Neuronal stem cell (in vitro differentiated cells): ENCODE measurements at regions not wholly inside any gene's neighbourhood (a gene's known extent, or its start where the extent isn't known, plus 50 kb on each side); places are given as distances from the start of the nearest gene placed in this dataset.

Experiments
- DNase-seq: peaks from one replicate; pipeline ENCODE4 v3.0.0-alpha.2; 2013; ENCODE audit warnings: low spot score
- H2AFZ ChIP-seq: one replicate; pipeline ENCODE4 v1.6.1; 2013; ENCODE audit warnings: mild to moderate bottlenecking, low read length, inconsistent platforms
- H2AK5ac ChIP-seq: 2 replicates; pipeline ENCODE4 v1.6.1; 2013; ENCODE audit warnings: low read depth, mild to moderate bottlenecking, inconsistent platforms, low read length, moderate library complexity, mixed read lengths
- H2BK120ac ChIP-seq: 2 replicates; pipeline ENCODE4 v1.6.1; 2013; ENCODE audit warnings: low read depth, mild to moderate bottlenecking, inconsistent platforms, low read length, moderate library complexity, mixed read lengths
- H2BK12ac ChIP-seq: one replicate; pipeline ENCODE4 v1.6.1; 2013; ENCODE audit warnings: low read length, inconsistent platforms
- H2BK15ac ChIP-seq: 2 replicates; pipeline ENCODE4 v1.6.1; 2013; ENCODE audit warnings: mild to moderate bottlenecking, low read length, inconsistent platforms, mixed read lengths
- H2BK5ac ChIP-seq: one replicate; pipeline ENCODE4 v1.6.1; 2013; ENCODE audit warnings: inconsistent platforms, mild to moderate bottlenecking, low read length, moderate library complexity
- H3K14ac ChIP-seq: one replicate; pipeline ENCODE4 v1.6.1; 2013; ENCODE audit warnings: low read length, inconsistent platforms
- H3K18ac ChIP-seq: 2 replicates; pipeline ENCODE4 v1.6.1; 2013; ENCODE audit warnings: low read length, inconsistent platforms
- H3K23ac ChIP-seq: 2 replicates; pipeline ENCODE4 v1.6.1; 2013; ENCODE audit warnings: low read depth, mild to moderate bottlenecking, mixed read lengths, low read length, inconsistent platforms; ENCODE audit not compliant: poor library complexity
- H3K27ac ChIP-seq: replicated peaks from 3 replicates; pipeline ENCODE4 v1.5.1; 2013; ENCODE audit warnings: low read length, inconsistent platforms
- H3K27me3 ChIP-seq, 3 experiments: 2 replicates each; pipeline ENCODE4 v1.6.1; 2013; ENCODE audit warnings: low read length in 3 of 3, mild to moderate bottlenecking in 2 of 3, inconsistent platforms in 1 of 3, low read depth in 1 of 3, mixed read lengths in 1 of 3, moderate library complexity in 1 of 3; ENCODE audit not compliant: control insufficient read depth in 3 of 3, insufficient read depth in 3 of 3
- H3K36me3 ChIP-seq, 2 donors: replicated peaks in 1 of 2; 2 replicates each; pipeline ENCODE4 v1.6.1; 2013; ENCODE audit warnings: low read length in 2 of 2; ENCODE audit not compliant: control insufficient read depth in 2 of 2, insufficient read depth in 2 of 2
- H3K4ac ChIP-seq: 2 replicates; pipeline ENCODE4 v1.6.1; 2013; ENCODE audit warnings: inconsistent platforms, mild to moderate bottlenecking, low read length, moderate library complexity
- H3K4me1 ChIP-seq, 2 donors: 1 replicate in 1 of 2; 2 replicates in 1 of 2; pipeline ENCODE4 v1.6.1; 2013; ENCODE audit warnings: low read length in 2 of 2, low read depth in 1 of 2; ENCODE audit not compliant: control insufficient read depth in 2 of 2, insufficient read depth in 1 of 2
- H3K4me2 ChIP-seq: one replicate; pipeline ENCODE4 v1.6.1; 2013; ENCODE audit warnings: mild to moderate bottlenecking, low read length, inconsistent platforms; ENCODE audit not compliant: insufficient read depth, poor library complexity, severe bottlenecking
- H3K4me3 ChIP-seq, 2 donors: 2 replicates each; pipeline ENCODE4 v1.5.1; 2013; ENCODE audit warnings: low read length in 2 of 2, mild to moderate bottlenecking in 2 of 2, inconsistent platforms in 1 of 2, moderate library complexity in 1 of 2
- H3K79me1 ChIP-seq: one replicate; pipeline ENCODE4 v1.6.1; 2013; ENCODE audit warnings: low read depth, mild to moderate bottlenecking, inconsistent platforms, low read length, moderate library complexity
- H3K9ac ChIP-seq: one replicate; pipeline ENCODE4 v1.6.1; 2013; ENCODE audit warnings: mild to moderate bottlenecking, low read depth, low read length, inconsistent platforms; ENCODE audit not compliant: poor library complexity
- H3K9me3 ChIP-seq, 2 donors: replicated peaks in 1 of 2; 2 replicates each; pipeline versions ENCODE3 to v1.6.1; 2013; ENCODE audit warnings: low read length in 2 of 2, mild to moderate bottlenecking in 2 of 2, inconsistent platforms in 1 of 2, low read depth in 1 of 2, mixed read lengths in 1 of 2, moderate library complexity in 1 of 2; ENCODE audit not compliant: control insufficient read depth in 2 of 2, insufficient read depth in 1 of 2
- H4K8ac ChIP-seq: one replicate; pipeline ENCODE4 v1.6.1; 2013; ENCODE audit warnings: low read depth, mild to moderate bottlenecking, inconsistent platforms, low read length, moderate library complexity
- H4K91ac ChIP-seq: one replicate; pipeline ENCODE4 v1.6.1; 2013; ENCODE audit warnings: low read length, low read depth, mild to moderate bottlenecking, inconsistent platforms; ENCODE audit not compliant: poor library complexity
- WGBS, 2 donors: extraction: QIAGEN DNeasy Blood & Tissue Kit; methylation state at CpG; one replicate each; pipeline ENCODE4 v1.1.7; 2013; ENCODE audit warnings: missing lambda C conversion rate in 2 of 2, mixed read lengths in 1 of 2; ENCODE audit not compliant: insufficient read length in 2 of 2, insufficient replicate concordance in 1 of 2; ENCODE audit errors: extremely low coverage in 2 of 2; 5-methylcytosine and 5-hydroxymethylcytosine counted together

DNA sequence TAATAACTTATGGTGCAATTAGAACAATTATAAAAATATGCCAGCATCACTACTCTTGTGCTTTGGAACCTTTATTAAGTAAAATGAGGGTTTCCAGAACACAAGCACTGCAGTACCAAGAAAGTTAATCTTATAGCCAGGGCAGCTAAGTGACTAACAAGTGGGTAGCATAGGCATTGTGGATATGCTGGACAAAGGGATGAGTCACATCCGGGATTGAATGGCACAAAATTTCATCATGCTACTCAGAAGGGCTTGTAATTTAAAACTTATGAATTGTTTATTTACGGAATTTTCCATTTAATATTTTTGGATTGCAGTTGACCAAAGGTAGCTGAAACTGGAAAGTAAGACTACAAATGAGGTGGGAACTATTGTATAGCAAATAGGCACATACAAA, 250.6 kb downstream of the C7orf25 start:
- H3K9me3 ChIP-seq, result peaks cover 0 to 10% of the 10 kb centered on the region in 2 donors
- H3K4me3 ChIP-seq, result no peak overlapping the region
- no peak overlapping the region for H3K27ac ChIP-seq
- H3K79me1 ChIP-seq, result no peaks in the 10 kb centered on the region
- no peaks in the 10 kb centered on the region for H3K4me1 ChIP-seq
- H3K14ac ChIP-seq, result no peak overlapping the region
- H2AFZ ChIP-seq, result no peak overlapping the region
- H2BK5ac ChIP-seq, result no peak overlapping the region
- H3K4ac ChIP-seq, result no peak overlapping the region
- H2BK12ac ChIP-seq, result no peak overlapping the region
- no peak overlapping the region for H2BK15ac ChIP-seq
- H3K27me3 ChIP-seq, result no peaks in the 10 kb centered on the region
- no peak overlapping the region for H4K91ac ChIP-seq
- WGBS, 2 donors, result no CpG with 5 or more reads among the region's 2 CpGs
- no peak overlapping the region for H3K9ac ChIP-seq
- H3K36me3 ChIP-seq, result no peaks in the 10 kb centered on the region
- no peak overlapping the region for H3K18ac ChIP-seq
- DNase-seq, result no peak
- no peak overlapping the region for H3K23ac ChIP-seq
- no peak overlapping the region for H2BK120ac ChIP-seq
- H2AK5ac ChIP-seq, result no peak overlapping the region
- no peak overlapping the region for H3K4me2 ChIP-seq
- H4K8ac ChIP-seq, result no peak overlapping the region

DNA sequence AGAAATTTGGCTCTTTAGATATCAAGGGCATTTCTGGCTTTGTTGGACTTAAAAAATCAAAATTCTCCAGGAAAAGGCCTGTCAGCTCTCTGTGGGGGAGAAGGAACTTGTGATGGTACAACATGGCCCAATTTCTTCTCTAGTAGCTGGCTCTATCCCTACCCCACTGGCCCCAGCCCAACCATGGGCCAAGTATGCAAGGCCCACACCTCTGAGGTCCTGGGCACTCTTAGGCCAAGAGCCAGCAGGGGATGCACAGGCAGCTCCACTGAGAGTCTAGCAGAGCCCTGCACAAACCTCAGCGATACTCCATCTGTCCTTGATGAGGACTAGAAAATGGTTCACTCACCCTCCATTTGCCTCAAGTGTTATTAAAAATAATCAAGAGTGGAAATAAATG, 261.2 kb downstream of the C7orf25 start:
- Histone ChIP-seq H4K91ac (no peak overlapping the region), H2BK12ac (no peak overlapping the region), H3K36me3 (no peaks in the 10 kb centered on the region), H3K79me1 (no peaks in the 10 kb centered on the region), H3K18ac (no peak overlapping the region), H3K4me3 (no peak overlapping the region), H2AFZ (no peak overlapping the region), H3K14ac (no peak overlapping the region), H3K9me3 (peaks cover 2 to 5% of the 10 kb centered on the region in 2 donors), H3K27ac (no peak overlapping the region), H3K23ac (no peak overlapping the region), H3K4me1 (peaks cover 0 to 6% of the 10 kb centered on the region in 2 donors), H4K8ac (no peak overlapping the region), H3K9ac (no peak overlapping the region), H2BK5ac (no peak overlapping the region), H3K4ac (no peak overlapping the region), H3K27me3 (no peaks in the 10 kb centered on the region), H2AK5ac (no peak overlapping the region), H3K4me2 (no peak overlapping the region), H2BK15ac (no peak overlapping the region), H2BK120ac (no peak overlapping the region)
- no CpG with 5 or more reads among the region's 1 CpG for WGBS, 2 donors
- no peak for DNase-seq

DNA sequence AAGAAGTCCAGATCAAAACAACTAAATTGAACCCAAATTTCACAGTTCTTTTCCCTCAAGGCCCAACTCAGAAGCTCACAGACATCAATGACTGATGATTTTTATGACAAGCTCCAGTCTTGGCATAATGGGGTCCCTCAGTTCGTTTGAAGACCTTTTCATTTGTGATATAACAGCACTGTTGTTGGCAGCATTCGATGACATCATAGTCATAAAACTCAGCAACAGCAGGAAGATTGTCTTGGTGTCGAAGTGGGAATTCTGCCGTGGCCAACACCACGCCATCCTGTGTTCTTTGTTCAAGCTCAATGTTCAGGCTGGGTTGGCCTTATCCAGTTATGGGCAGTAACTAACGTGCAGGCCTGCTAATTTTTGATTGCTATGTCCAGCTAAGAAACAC, 261.7 kb downstream of the C7orf25 start:
- Histone ChIP-seq H3K79me1 (no peaks in the 10 kb centered on the region), H4K8ac (no peak overlapping the region), H3K4me2 (no peak overlapping the region), H3K27me3 (no peaks in the 10 kb centered on the region), H2BK15ac (no peak overlapping the region), H2AFZ (no peak overlapping the region), H3K36me3 (no peaks in the 10 kb centered on the region), H4K91ac (no peak overlapping the region), H3K27ac (no peak overlapping the region), H2BK12ac (no peak overlapping the region), H3K9ac (no peak overlapping the region), H3K18ac (no peak overlapping the region), H3K4me3 (no peak overlapping the region), H2AK5ac (no peak overlapping the region), H3K14ac (no peak overlapping the region), H2BK120ac (no peak overlapping the region), H3K4me1 (peaks cover 0 to 6% of the 10 kb centered on the region in 2 donors), H2BK5ac (no peak overlapping the region), H3K23ac (no peak overlapping the region), H3K9me3 (peaks cover under 1 to 2% of the 10 kb centered on the region in 2 donors), H3K4ac (no peak overlapping the region)
- WGBS, 2 donors, result no CpG with 5 or more reads among the region's 6 CpGs
- no peak for DNase-seq

DNA sequence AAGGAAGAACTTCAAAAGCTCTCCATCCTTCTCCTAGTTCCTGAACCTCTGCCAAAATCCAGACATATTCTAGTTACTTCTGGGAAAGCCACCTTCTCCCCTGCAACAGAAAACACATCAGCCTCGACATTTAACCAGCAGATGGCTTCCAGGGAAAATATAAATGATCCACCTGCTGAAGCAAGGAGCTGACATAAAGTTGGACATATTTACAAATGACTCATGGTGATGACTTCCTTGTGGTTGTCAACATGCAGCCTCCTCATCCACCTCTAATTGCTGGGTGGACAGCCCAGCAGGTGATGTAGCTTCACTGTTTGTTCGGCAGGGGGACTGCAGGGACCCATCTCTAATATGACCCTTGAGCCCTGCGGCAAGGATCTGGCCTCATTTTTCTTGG, 266.0 kb downstream of the C7orf25 start:
- no peaks in the 10 kb centered on the region for H3K9me3 ChIP-seq
- no peak overlapping the region for H2AK5ac ChIP-seq
- H3K4me2 ChIP-seq, result no peak overlapping the region
- no peak overlapping the region for H2BK15ac ChIP-seq
- H2BK5ac ChIP-seq, result no peak overlapping the region
- DNase-seq, result no peak
- no peak overlapping the region for H2BK12ac ChIP-seq
- no peak overlapping the region for H3K27ac ChIP-seq
- no peak overlapping the region for H3K9ac ChIP-seq
- H3K79me1 ChIP-seq, result no peaks in the 10 kb centered on the region
- H2AFZ ChIP-seq, result no peak overlapping the region
- H3K4me3 ChIP-seq, result no peak overlapping the region
- H3K14ac ChIP-seq, result no peak overlapping the region
- no peaks in the 10 kb centered on the region for H3K36me3 ChIP-seq
- peaks cover 0 to 3% of the 10 kb centered on the region in 2 donors for H3K4me1 ChIP-seq
- H2BK120ac ChIP-seq, result no peak overlapping the region
- H4K8ac ChIP-seq, result no peak overlapping the region
- H3K27me3 ChIP-seq, result no peaks in the 10 kb centered on the region
- no peak overlapping the region for H3K23ac ChIP-seq
- no peak overlapping the region for H4K91ac ChIP-seq
- H3K18ac ChIP-seq, result no peak overlapping the region
- no peak overlapping the region for H3K4ac ChIP-seq
- WGBS, 2 donors, result no CpG with 5 or more reads among the region's 3 CpGs
